ENCODE measurements at regions not wholly inside any gene's neighbourhood (a gene's known extent, or its start where the extent isn't known, plus 50 kb on each side); places are given as distances from the start of the nearest gene placed in this dataset.

DNA sequence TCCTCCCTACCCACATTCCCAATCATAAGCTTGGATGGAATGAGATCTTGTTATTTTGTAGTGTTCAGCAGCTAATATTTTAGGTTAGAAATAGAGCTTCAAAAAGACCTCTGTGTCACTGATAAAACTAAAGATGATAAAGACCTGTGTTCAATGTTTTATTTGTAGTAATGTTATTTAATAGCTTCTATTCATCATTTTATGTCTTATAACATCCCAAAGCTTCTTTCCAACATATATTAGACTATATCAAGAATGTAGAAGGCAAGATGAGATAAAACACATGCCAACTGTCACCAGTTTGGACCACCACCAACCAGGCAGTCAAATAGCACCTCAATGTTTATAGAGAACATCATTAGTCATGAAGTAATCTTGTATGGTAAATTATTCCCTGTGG, 409.5 kb upstream of the ITGA1 start:
- TF ChIP-seq POLR2AphosphoS5 (IDR thresholded peaks at IDR 0.05) = no peak
- TF ChIP-seq, protein P1, sequence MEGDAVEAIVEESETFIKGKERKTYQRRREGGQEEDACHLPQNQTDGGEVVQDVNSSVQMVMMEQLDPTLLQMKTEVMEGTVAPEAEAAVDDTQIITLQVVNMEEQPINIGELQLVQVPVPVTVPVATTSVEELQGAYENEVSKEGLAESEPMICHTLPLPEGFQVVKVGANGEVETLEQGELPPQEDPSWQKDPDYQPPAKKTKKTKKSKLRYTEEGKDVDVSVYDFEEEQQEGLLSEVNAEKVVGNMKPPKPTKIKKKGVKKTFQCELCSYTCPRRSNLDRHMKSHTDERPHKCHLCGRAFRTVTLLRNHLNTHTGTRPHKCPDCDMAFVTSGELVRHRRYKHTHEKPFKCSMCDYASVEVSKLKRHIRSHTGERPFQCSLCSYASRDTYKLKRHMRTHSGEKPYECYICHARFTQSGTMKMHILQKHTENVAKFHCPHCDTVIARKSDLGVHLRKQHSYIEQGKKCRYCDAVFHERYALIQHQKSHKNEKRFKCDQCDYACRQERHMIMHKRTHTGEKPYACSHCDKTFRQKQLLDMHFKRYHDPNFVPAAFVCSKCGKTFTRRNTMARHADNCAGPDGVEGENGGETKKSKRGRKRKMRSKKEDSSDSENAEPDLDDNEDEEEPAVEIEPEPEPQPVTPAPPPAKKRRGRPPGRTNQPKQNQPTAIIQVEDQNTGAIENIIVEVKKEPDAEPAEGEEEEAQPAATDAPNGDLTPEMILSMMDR (IDR thresholded peaks at IDR 0.05) = no peak

All from stomach (tissue), 4 donors.